ENCODE measurements at regions not wholly inside any gene's neighbourhood (a gene's known extent, or its start where the extent isn't known, plus 50 kb on each side); places are given as distances from the start of the nearest gene placed in this dataset.

- no peak for TF ChIP-seq ZNF318 (CRISPR knock-in tag; IDR thresholded peaks at IDR 0.05)
Observed at GRCh38 chr3:173221010-173221409, 80.0 kb upstream of the SPATA16 start (continued).

- no peaks in the 10 kb centered on the region for H4K20me1 ChIP-seq (ENCODE audit: insufficient read depth, low read length)
- WGBS (ENCODE audit: low lambda C conversion rate), result 13% methylated on average over 3 of the region's 3 CpGs
- FAIRE-seq (no peak), ATAC-seq (no peak), DNase-seq (ENCODE audit: low spot score) (no peak)
- no peaks in the 10 kb centered on the region for H3K79me2 ChIP-seq (ENCODE audit: insufficient read depth, low read length)
- H3K36me3 ChIP-seq (replicated peaks in 1 of 2; ENCODE audit: control insufficient read depth in 1 of 2, insufficient read depth in 2 of 2, low read length in 2 of 2), result no peaks in the 10 kb centered on the region
- no peaks in the 10 kb centered on the region for H3K27me3 ChIP-seq (ENCODE audit: control insufficient read depth in 1 of 2, insufficient read depth in 2 of 2, low read length in 2 of 2)
- in situ Hi-C loops (cut with HindIII; ENCODE audit: extremely low pct_ligation_motif_present, low pct_unique_long_range_greater_than_20kb) (no loop called here), intact Hi-C loops (cut with micrococcal nuclease; ENCODE audit: unreplicated experiment) (no loop called here)
- H3K9me3 ChIP-seq (ENCODE audit: low read length), result no peaks in the 10 kb centered on the region
- no peak overlapping the region for H3K4me3 ChIP-seq (replicated peaks in 1 of 3; ENCODE audit: insufficient read depth in 1 of 3, low read depth in 2 of 3, low read length in 3 of 3)
- no peak overlapping the region for H3K27ac ChIP-seq (ENCODE audit: extremely low read length, insufficient read depth, low read length)
- POLR2A ChIA-PET, result no interaction called here
- H2AFZ ChIP-seq (ENCODE audit: low read length), result no peak overlapping the region
- no peak overlapping the region for H3K9ac ChIP-seq (ENCODE audit: insufficient read depth, low read depth, low read length)
- no TSS peak for BruUV-seq (replicated peaks)
- CTCF ChIA-PET (ENCODE audit: low intra/inter-chr PET ratio, low total read pairs), result no interaction called here
- no peaks in the 10 kb centered on the region for H3K4me1 ChIP-seq (ENCODE audit: insufficient read depth, low read length)
- no peak overlapping the region for H3K4me2 ChIP-seq (ENCODE audit: low read depth, low read length)
- TF ChIP-seq ATM (IDR thresholded peaks at IDR 0.05; ENCODE audit: borderline replicate concordance), result no peak
- no peak for TF ChIP-seq ZNF652 (CRISPR knock-in tag; IDR thresholded peaks at IDR 0.05; ENCODE audit: borderline replicate concordance, low read depth)
- no peak for TF ChIP-seq REL (CRISPR knock-in tag; conservative IDR thresholded peaks at IDR 0.05)
- no peak for TF ChIP-seq CSRNP2 (CRISPR knock-in tag; conservative IDR thresholded peaks at IDR 0.05; ENCODE audit: low read depth)
- TF ChIP-seq ZFYVE20 (CRISPR knock-in tag; IDR thresholded peaks at IDR 0.05; ENCODE audit: borderline replicate concordance, low read depth), result no peak
- TF ChIP-seq HOXA3 (CRISPR knock-in tag; IDR thresholded peaks at IDR 0.05), result no peak
- no peak for TF ChIP-seq PLSCR1 (CRISPR knock-in tag; IDR thresholded peaks at IDR 0.05; ENCODE audit: borderline replicate concordance)
- no peak for TF ChIP-seq ZNF18 (CRISPR knock-in tag; IDR thresholded peaks at IDR 0.05; ENCODE audit: insufficient replicate concordance)
- TF ChIP-seq ATF7-NPFF (CRISPR knock-in tag; IDR thresholded peaks at IDR 0.05; ENCODE audit: low read depth), result no peak
- no peak for TF ChIP-seq ERF (CRISPR knock-in tag; IDR thresholded peaks at IDR 0.05)
Observed at GRCh38 chr3:173217127-173217526, 76.1 kb upstream of the SPATA16 start.

Measured in HepG2 (cell line).